HEK293T (cell line): ENCODE measurements at regions not wholly inside any gene's neighbourhood (a gene's known extent, or its start where the extent isn't known, plus 50 kb on each side); places are given as distances from the start of the nearest gene placed in this dataset.

Experiments used
- CTCF ChIA-PET: fragments of 350-600 bp; formaldehyde crosslinking; extraction: SDS; loops from one replicate; lab custom pipeline; 2021; ENCODE audit warnings: antibody characterized with exemption, inconsistent platforms; lab: Yijun Ruan, JAX
- POLR2A ChIA-PET: fragments of 350-600 bp; formaldehyde crosslinking; extraction: SDS; loops from one replicate; lab custom pipeline; 2020; ENCODE audit warnings: antibody characterized with exemption, inconsistent platforms; lab: Yijun Ruan, JAX
- DNase-seq: peaks from one replicate; pipeline ENCODE4 v3.0.0; 2012; ENCODE audit warnings: mixed read lengths; ENCODE audit errors: extremely low spot score
- ARNT ChIP-seq: fragments of 450-650 bp; IDR thresholded peaks from 2 replicates; pipeline ENCODE4 v1.6.1; 2017; ENCODE audit warnings: mild to moderate bottlenecking
- BHLHE40 ChIP-seq: fragments of 450-650 bp; IDR thresholded peaks from 2 replicates; pipeline ENCODE4 v1.6.1; 2016; ENCODE audit warnings: mild to moderate bottlenecking, moderate library complexity, borderline replicate concordance
- CTBP1 ChIP-seq: fragments of 450-650 bp; IDR thresholded peaks from 2 replicates; pipeline ENCODE4 v1.6.1; 2016; ENCODE audit warnings: borderline replicate concordance
- ELF4 ChIP-seq: fragments of 450-650 bp; IDR thresholded peaks from 2 replicates; pipeline ENCODE4 v1.6.1; 2017; ENCODE audit warnings: antibody characterized with exemption
- FOXA1 ChIP-seq: fragments of 450-650 bp; IDR thresholded peaks from 2 replicates; pipeline ENCODE4 v1.6.1; 2016; ENCODE audit warnings: mild to moderate bottlenecking
- FOXK2 ChIP-seq: fragments of 450-650 bp; IDR thresholded peaks from 2 replicates; pipeline ENCODE4 v1.6.1; 2016; ENCODE audit warnings: mild to moderate bottlenecking
- FOXM1 ChIP-seq: fragments of 450-650 bp; IDR thresholded peaks from 2 replicates; pipeline ENCODE4 v1.6.1; 2017; ENCODE audit warnings: mild to moderate bottlenecking, borderline replicate concordance
- HDGF ChIP-seq: fragments of 450-650 bp; IDR thresholded peaks from 2 replicates; pipeline ENCODE4 v1.6.1; 2017; ENCODE audit warnings: antibody characterized with exemption, borderline replicate concordance
- L3MBTL2 ChIP-seq: fragments of 450-650 bp; conservative IDR thresholded peaks from 2 replicates; pipeline ENCODE4 v1.6.1; 2016; ENCODE audit warnings: mild to moderate bottlenecking
- LEF1 ChIP-seq: fragments of 450-650 bp; IDR thresholded peaks from 2 replicates; pipeline ENCODE4 v1.6.1; 2017; ENCODE audit warnings: mild to moderate bottlenecking, borderline replicate concordance
- NFRKB ChIP-seq: fragments of 450-650 bp; IDR thresholded peaks from 2 replicates; pipeline ENCODE4 v1.6.1; 2016; ENCODE audit warnings: mild to moderate bottlenecking, moderate library complexity
- PKNOX1 ChIP-seq: fragments of 450-650 bp; IDR thresholded peaks from 2 replicates; pipeline ENCODE4 v1.6.1; 2016
- SP1 ChIP-seq: fragments of 450-650 bp; IDR thresholded peaks from 2 replicates; pipeline ENCODE4 v1.6.1; 2017
- SUZ12 ChIP-seq: fragments of 450-650 bp; IDR thresholded peaks from 2 replicates; pipeline ENCODE4 v1.6.1; 2016; ENCODE audit warnings: mild to moderate bottlenecking
- TARDBP ChIP-seq: fragments of 450-650 bp; IDR thresholded peaks from 2 replicates; pipeline ENCODE4 v1.6.1; 2016
- ZNF384 ChIP-seq: fragments of 450-650 bp; IDR thresholded peaks from 2 replicates; pipeline ENCODE4 v1.6.1; 2016

- ChIA-PET POLR2A (no interaction called here), CTCF (no interaction called here)
- no peak for TF ChIP-seq SUZ12
- DNase-seq, result no peak
These were observed 146.2 kb upstream of the NFE2L3 start for GRCh38 chr7:26005683-26006410.

- DNase-seq, result no peak
- ChIA-PET CTCF (no interaction called here), POLR2A (no interaction called here)
- no peak for TF ChIP-seq FOXM1
- no peak for TF ChIP-seq CTBP1
- no peak for TF ChIP-seq FOXA1
- TF ChIP-seq NFRKB, result no peak
- no peak for TF ChIP-seq SP1
- no peak for TF ChIP-seq TARDBP
- no peak for TF ChIP-seq FOXK2
These were observed 145.6 kb upstream of the NFE2L3 start for GRCh38 chr7:26006426-26006825.

- POLR2A ChIA-PET, result no interaction called here
- DNase-seq, result no peak
- CTCF ChIA-PET, result no interaction called here
- TF ChIP-seq SP1 (no peak), PKNOX1 (no peak), BHLHE40 (no peak), TARDBP (no peak), CTBP1 (no peak), FOXA1 (no peak), NFRKB (no peak), ARNT (no peak), HDGF (no peak), FOXK2 (no peak), L3MBTL2 (no peak), SUZ12 (no peak), ELF4 (no peak)
These were observed 144.5 kb upstream of the NFE2L3 start for GRCh38 chr7:26007510-26007909.

- TF ChIP-seq SP1 (no peak), ZNF384 (no peak), BHLHE40 (no peak), PKNOX1 (no peak), ELF4 (no peak), FOXK2 (no peak), LEF1 (no peak), ARNT (no peak), TARDBP (no peak), FOXA1 (no peak), CTBP1 (no peak), NFRKB (no peak), SUZ12 (no peak), L3MBTL2 (no peak), FOXM1 (no peak), HDGF (no peak)
- ChIA-PET CTCF (no interaction called here), POLR2A (no interaction called here)
- DNase-seq, result no peak
These were observed 143.6 kb upstream of the NFE2L3 start for GRCh38 chr7:26008428-26008827.

GRCh38 chr7:26011039-26011696, 140.8 kb upstream of the NFE2L3 start:
- ChIA-PET CTCF (no interaction called here), POLR2A (no interaction called here)
- no peak for TF ChIP-seq CTBP1
- TF ChIP-seq NFRKB, result no peak
- TF ChIP-seq SUZ12, result no peak
- no peak for TF ChIP-seq FOXM1
- no peak for TF ChIP-seq HDGF
- no peak for TF ChIP-seq TARDBP
- TF ChIP-seq BHLHE40, result no peak
- no peak for TF ChIP-seq ELF4
- no peak for TF ChIP-seq FOXK2
- TF ChIP-seq ARNT, result no peak
- DNase-seq, result no peak

GRCh38 chr7:26013551-26014083, 138.4 kb upstream of the NFE2L3 start:
- ChIA-PET POLR2A (no interaction called here), CTCF (no interaction called here)
- no peak for DNase-seq
- no peak for TF ChIP-seq SUZ12
- no peak for TF ChIP-seq ELF4
- no peak for TF ChIP-seq ZNF384
- no peak for TF ChIP-seq L3MBTL2
- TF ChIP-seq NFRKB, result no peak
- no peak for TF ChIP-seq CTBP1
- no peak for TF ChIP-seq PKNOX1
